ENCODE measurements at regions not wholly inside any gene's neighbourhood (a gene's known extent, or its start where the extent isn't known, plus 50 kb on each side); places are given as distances from the start of the nearest gene placed in this dataset.

DNA sequence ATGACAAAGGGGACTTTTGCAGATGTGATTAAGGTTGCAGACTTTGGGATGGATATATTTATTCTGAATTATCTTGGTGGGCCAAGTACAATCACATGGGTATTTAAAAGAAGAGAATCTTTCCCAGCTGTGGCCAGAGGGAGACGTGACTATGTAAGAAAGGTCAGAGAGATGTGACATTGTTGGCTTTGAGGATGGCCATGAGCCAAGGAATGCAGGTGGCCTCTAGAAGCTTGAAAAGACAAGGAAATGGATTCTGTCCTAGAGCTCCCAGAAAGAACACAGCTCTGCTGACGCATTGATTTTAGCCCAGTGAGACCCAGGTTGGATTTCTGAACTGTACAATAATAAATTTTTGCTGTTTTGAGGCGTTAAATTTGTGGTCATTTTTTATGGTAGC, 616.0 kb upstream of the TBL1XR1 start:
- CTCF ChIA-PET: no interaction called here
- Mint-ChIP-seq H3K9me3 (no peaks in the 10 kb centered on the region), H3K27ac (no peak overlapping the region), H3K4me3 (no peak overlapping the region), H3K27me3 (no peaks in the 10 kb centered on the region), H3K36me3 (no peaks in the 10 kb centered on the region), H3K4me1 (peaks cover 1 to 8% (median 5%) of the 10 kb centered on the region in 3 donors)
- H3K4me3 ChIP-seq (ENCODE audit: low read length): no peak overlapping the region
- H3K4me1 ChIP-seq (ENCODE audit: insufficient read depth, low read length): no peaks in the 10 kb centered on the region
- DNase-seq: no peak
- H3K27me3 ChIP-seq (ENCODE audit: insufficient read depth, low read length, poor library complexity, severe bottlenecking): no peaks in the 10 kb centered on the region
- no peaks in the 10 kb centered on the region for H3K9me3 ChIP-seq (ENCODE audit: low read length)
- no peaks in the 10 kb centered on the region for H3K36me3 ChIP-seq (ENCODE audit: insufficient read depth, low read length)
- POLR2A ChIA-PET: no interaction called here
- no peak overlapping the region for H3K27ac ChIP-seq (ENCODE audit: low read depth, low read length)

DNA sequence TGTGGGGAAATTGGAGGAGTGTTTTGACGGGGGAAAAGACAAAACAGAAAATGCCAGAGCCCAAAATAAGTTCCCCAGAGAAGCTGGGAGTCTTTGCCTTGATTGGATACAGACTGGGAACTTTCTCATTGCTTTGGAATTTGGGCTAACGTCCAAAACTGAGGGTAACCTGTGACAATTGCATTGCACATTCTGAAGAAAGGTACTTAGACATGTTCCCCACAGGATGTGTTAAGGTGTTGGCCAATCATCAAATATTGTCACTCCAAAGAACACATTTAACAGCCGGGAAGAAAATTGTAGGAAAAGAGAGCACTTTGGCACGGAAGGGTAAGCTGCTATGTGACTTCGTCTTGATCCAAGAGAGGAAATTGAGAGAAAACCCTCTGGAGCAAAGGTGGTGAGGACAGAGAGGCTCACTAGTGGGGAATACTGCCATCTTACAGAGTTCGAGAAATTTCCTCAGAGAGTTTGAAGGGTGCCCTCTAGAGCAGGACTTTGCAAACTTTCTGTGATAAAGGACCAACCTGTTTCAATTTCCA, 619.5 kb upstream of the TBL1XR1 start:
- no peaks in the 10 kb centered on the region for H3K36me3 Mint-ChIP-seq
- Histone ChIP-seq H3K27ac (ENCODE audit: low read depth, low read length) (no peak overlapping the region), H3K4me3 (ENCODE audit: low read length) (no peak overlapping the region), H3K9me3 (ENCODE audit: low read length) (no peaks in the 10 kb centered on the region), H3K27me3 (ENCODE audit: insufficient read depth, low read length, poor library complexity, severe bottlenecking) (no peaks in the 10 kb centered on the region), H3K36me3 (ENCODE audit: insufficient read depth, low read length) (no peaks in the 10 kb centered on the region), H3K4me1 (ENCODE audit: insufficient read depth, low read length) (no peaks in the 10 kb centered on the region)
- H3K4me3 Mint-ChIP-seq: no peak overlapping the region
- H3K4me1 Mint-ChIP-seq: peaks cover 2 to 4% (median 4%) of the 10 kb centered on the region in 3 donors
- no peak for DNase-seq
- POLR2A ChIA-PET: no interaction called here
- no peaks in the 10 kb centered on the region for H3K27me3 Mint-ChIP-seq
- CTCF ChIA-PET: no interaction called here
- H3K9me3 Mint-ChIP-seq: no peaks in the 10 kb centered on the region
- H3K27ac Mint-ChIP-seq: no peak overlapping the region

DNA sequence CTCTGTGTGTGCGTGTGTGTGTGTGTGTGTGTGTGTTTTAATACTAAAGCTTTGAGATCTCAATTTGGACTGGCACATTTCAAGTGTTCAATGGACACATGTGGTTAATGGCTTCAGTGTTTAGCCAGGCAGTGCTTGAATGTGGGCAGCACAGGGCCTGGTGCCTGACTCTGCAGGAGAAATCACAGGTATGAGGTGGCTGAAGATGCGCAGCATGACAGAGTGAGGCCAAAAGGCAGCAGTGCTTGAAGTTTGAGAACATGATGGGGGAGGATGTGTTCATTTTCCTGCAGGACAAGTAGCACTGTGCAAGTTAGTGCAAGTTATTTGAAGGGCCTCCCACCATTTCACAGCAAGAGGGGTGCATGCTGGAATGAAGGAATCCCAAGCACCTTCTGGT, 620.5 kb upstream of the TBL1XR1 start:
- no peaks in the 10 kb centered on the region for H3K36me3 ChIP-seq (ENCODE audit: insufficient read depth, low read length)
- ChIA-PET POLR2A (no interaction called here), CTCF (no interaction called here)
- no peak overlapping the region for H3K4me3 Mint-ChIP-seq
- peak overlapping the region in 1 of 8 donors; percentile 12 for H3K27ac Mint-ChIP-seq
- H3K27me3 Mint-ChIP-seq: no peaks in the 10 kb centered on the region
- peaks cover 2 to 4% (median 4%) of the 10 kb centered on the region in 3 donors for H3K4me1 Mint-ChIP-seq
- no peaks in the 10 kb centered on the region for H3K9me3 Mint-ChIP-seq
- no peaks in the 10 kb centered on the region for H3K36me3 Mint-ChIP-seq
- no peaks in the 10 kb centered on the region for H3K4me1 ChIP-seq (ENCODE audit: insufficient read depth, low read length)
- DNase-seq: no peak
- H3K27me3 ChIP-seq (ENCODE audit: insufficient read depth, low read length, poor library complexity, severe bottlenecking): no peaks in the 10 kb centered on the region
- H3K9me3 ChIP-seq (ENCODE audit: low read length): no peaks in the 10 kb centered on the region
- H3K4me3 ChIP-seq (ENCODE audit: low read length): no peak overlapping the region
- no peak overlapping the region for H3K27ac ChIP-seq (ENCODE audit: low read depth, low read length)

DNA sequence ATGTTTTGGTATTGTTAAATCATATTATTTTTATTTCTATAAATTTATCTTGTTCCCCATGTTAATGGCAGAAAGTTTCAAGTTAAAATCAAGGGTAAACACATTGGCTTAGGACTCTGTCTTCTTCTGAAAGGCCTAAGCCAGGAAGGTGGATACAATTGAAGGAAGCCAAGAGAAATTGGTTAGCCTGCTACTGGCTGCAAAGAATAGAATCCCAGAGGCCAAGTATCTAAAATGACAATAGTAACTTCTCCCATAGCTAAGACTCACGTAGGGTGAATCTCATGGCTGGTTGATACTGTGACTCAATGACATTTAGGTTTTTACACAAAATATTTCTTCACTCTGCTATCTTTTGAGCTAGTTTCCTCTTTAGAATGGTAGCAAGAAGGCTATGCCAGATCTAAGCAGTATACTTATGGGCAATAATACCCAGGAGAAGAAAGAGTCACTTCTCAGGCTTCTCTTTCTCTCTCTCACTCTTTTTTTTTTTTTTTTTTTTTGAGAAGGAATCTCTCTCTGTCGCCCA, 621.5 kb upstream of the TBL1XR1 start:
- Histone ChIP-seq H3K4me3 (ENCODE audit: low read length) (no peak overlapping the region), H3K27me3 (ENCODE audit: insufficient read depth, low read length, poor library complexity, severe bottlenecking) (no peaks in the 10 kb centered on the region), H3K36me3 (ENCODE audit: insufficient read depth, low read length) (no peaks in the 10 kb centered on the region), H3K9me3 (ENCODE audit: low read length) (no peaks in the 10 kb centered on the region), H3K4me1 (ENCODE audit: insufficient read depth, low read length) (no peaks in the 10 kb centered on the region), H3K27ac (ENCODE audit: low read depth, low read length) (no peak overlapping the region)
- Mint-ChIP-seq H3K4me3 (no peak overlapping the region), H3K4me1 (peaks cover 2 to 4% (median 4%) of the 10 kb centered on the region in 3 donors), H3K36me3 (no peaks in the 10 kb centered on the region), H3K9me3 (no peaks in the 10 kb centered on the region), H3K27me3 (no peaks in the 10 kb centered on the region), H3K27ac (no peak overlapping the region)
- ChIA-PET POLR2A (no interaction called here), CTCF (no interaction called here)
- DNase-seq: no peak

DNA sequence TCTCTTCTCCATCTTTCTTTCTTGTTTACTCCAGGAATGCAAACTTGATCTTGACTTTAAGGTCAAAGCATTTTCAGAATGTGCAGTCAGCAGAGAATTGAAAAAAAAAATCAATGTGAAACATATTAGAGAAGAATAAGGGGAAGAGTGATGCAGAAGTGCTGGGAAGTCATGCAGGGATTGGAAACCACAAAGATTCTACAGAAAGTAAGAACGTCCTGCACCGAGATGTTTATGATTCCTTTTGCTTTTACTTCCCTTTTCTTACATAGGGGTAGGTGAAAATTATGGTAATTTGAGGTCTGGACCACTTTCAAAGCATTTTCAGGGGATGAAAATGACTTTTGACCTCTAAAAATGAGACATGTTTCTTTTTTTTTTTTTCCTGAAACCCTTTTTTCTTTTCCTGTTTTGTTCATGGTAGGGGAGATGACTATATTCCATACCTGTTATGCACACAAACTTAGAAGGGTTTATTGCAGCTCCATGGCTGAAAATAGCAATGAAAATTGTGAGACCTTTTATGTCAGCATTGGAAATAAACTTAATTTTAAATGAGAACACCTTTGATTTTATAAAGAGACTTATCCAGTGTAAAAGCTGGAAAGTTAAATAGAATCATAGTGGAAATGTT, 623.5 kb upstream of the TBL1XR1 start:
- no peak overlapping the region for H3K27ac ChIP-seq (ENCODE audit: low read depth, low read length)
- H3K4me3 Mint-ChIP-seq: no peak overlapping the region
- no peak for DNase-seq
- no peaks in the 10 kb centered on the region for H3K9me3 ChIP-seq (ENCODE audit: low read length)
- H3K36me3 Mint-ChIP-seq: no peaks in the 10 kb centered on the region
- H3K27me3 Mint-ChIP-seq: no peaks in the 10 kb centered on the region
- POLR2A ChIA-PET: no interaction called here
- no peak overlapping the region for H3K4me3 ChIP-seq (ENCODE audit: low read length)
- no peaks in the 10 kb centered on the region for H3K9me3 Mint-ChIP-seq
- no peaks in the 10 kb centered on the region for H3K4me1 ChIP-seq (ENCODE audit: insufficient read depth, low read length)
- CTCF ChIA-PET: no interaction called here
- no peak overlapping the region for H3K27ac Mint-ChIP-seq
- H3K27me3 ChIP-seq (ENCODE audit: insufficient read depth, low read length, poor library complexity, severe bottlenecking): no peaks in the 10 kb centered on the region
- peaks cover 2 to 4% (median 4%) of the 10 kb centered on the region in 3 donors for H3K4me1 Mint-ChIP-seq
- no peaks in the 10 kb centered on the region for H3K36me3 ChIP-seq (ENCODE audit: insufficient read depth, low read length)

DNA sequence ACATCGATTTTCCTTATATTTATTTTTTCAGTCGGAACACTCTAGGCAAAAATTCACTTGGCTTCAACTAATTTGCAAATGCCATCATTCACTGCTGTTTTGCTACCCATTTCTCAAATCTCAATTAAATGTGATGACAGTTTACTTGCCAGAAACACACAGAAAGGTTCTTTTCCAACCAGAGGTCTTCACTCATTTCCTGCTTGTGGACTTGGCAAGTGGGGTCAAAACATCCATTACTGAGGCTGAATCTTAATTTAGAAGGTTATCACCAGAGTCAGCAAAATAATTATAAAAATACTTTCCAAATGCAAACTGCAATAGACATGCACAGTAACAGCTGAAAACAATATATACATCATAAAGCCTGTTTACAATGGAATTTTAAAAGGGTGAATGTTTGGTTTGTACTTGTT, 625.4 kb upstream of the TBL1XR1 start:
- DNase-seq: no peak
- Mint-ChIP-seq H3K9me3 (no peaks in the 10 kb centered on the region), H3K27me3 (no peaks in the 10 kb centered on the region), H3K4me1 (peaks cover 0 to 4% (median 2%) of the 10 kb centered on the region in 3 donors), H3K36me3 (no peaks in the 10 kb centered on the region), H3K4me3 (no peak overlapping the region), H3K27ac (no peak overlapping the region)
- CTCF ChIA-PET: no interaction called here
- H3K9me3 ChIP-seq (ENCODE audit: low read length): no peaks in the 10 kb centered on the region
- no peak overlapping the region for H3K27ac ChIP-seq (ENCODE audit: low read depth, low read length)
- H3K4me1 ChIP-seq (ENCODE audit: insufficient read depth, low read length): no peaks in the 10 kb centered on the region
- H3K36me3 ChIP-seq (ENCODE audit: insufficient read depth, low read length): no peaks in the 10 kb centered on the region
- no peak overlapping the region for H3K4me3 ChIP-seq (ENCODE audit: low read length)
- H3K27me3 ChIP-seq (ENCODE audit: insufficient read depth, low read length, poor library complexity, severe bottlenecking): no peaks in the 10 kb centered on the region
- POLR2A ChIA-PET: no interaction called here

DNA sequence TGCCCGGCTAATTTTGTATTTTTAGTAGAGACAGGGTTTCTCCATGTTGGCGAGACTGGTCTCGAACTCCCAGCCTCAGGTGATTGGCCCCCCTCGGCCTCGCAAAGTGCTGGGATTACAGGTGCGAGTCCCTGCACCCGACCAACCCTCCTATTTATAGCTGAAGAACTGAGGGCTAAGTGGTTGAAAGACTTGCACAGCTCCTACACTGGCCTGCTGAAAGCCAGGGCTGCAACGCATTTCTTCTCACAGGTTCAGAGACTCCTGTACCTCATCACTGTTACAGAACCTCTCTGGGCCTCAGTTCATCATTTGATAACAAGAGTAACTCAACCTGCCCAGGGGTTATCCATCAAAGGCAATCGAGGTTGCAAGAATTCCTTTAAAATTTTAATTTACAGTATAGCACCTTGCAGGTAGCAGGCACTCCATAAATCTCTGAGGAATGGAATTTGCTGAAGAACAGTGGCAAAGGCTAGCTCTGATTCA, 626.5 kb upstream of the TBL1XR1 start:
- no peaks in the 10 kb centered on the region for H3K36me3 Mint-ChIP-seq
- no peak for DNase-seq
- H3K4me3 Mint-ChIP-seq: no peak overlapping the region
- H3K36me3 ChIP-seq (ENCODE audit: insufficient read depth, low read length): no peaks in the 10 kb centered on the region
- no peaks in the 10 kb centered on the region for H3K9me3 Mint-ChIP-seq
- POLR2A ChIA-PET: no interaction called here
- no peaks in the 10 kb centered on the region for H3K27me3 ChIP-seq (ENCODE audit: insufficient read depth, low read length, poor library complexity, severe bottlenecking)
- no peaks in the 10 kb centered on the region for H3K4me1 ChIP-seq (ENCODE audit: insufficient read depth, low read length)
- no peak overlapping the region for H3K27ac ChIP-seq (ENCODE audit: low read depth, low read length)
- H3K4me3 ChIP-seq (ENCODE audit: low read length): no peak overlapping the region
- H3K27me3 Mint-ChIP-seq: no peaks in the 10 kb centered on the region
- CTCF ChIA-PET: no interaction called here
- peaks cover 0 to 4% (median 2%) of the 10 kb centered on the region in 3 donors for H3K4me1 Mint-ChIP-seq
- H3K27ac Mint-ChIP-seq: peak overlapping the region in 2 of 8 donors; percentile 12 to 17
- H3K9me3 ChIP-seq (ENCODE audit: low read length): no peaks in the 10 kb centered on the region

DNA sequence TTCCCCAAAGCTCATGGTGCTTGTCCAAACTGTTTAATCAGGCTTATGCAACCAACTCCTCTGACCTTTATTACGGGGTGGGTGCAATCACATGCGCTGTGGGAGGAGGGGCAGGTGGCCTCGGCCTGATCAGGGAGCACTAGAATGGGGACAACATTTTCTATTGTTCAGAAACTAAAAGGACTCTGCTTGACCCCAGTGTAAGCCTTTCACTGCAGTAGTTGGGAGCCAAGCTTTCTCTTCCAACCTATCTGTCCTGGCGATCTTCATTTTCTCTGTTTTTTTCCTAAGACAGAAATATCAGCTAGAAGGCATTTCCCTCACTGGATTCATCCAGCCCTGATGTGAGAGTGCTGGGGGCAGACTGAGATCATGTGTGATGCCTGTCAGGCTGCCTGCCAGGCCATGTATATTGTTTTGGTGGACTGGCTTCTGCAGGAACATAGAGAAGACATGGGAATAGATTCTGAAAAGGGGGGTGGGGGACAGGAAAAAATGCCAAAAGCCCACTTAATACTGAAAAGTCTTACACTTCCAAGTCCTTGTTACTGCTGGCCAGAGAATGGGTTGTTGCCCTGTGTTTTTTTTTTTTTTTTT, 627.0 kb upstream of the TBL1XR1 start:
- CTCF ChIA-PET: no interaction called here
- POLR2A ChIA-PET: no interaction called here
- no peaks in the 10 kb centered on the region for H3K27me3 ChIP-seq (ENCODE audit: insufficient read depth, low read length, poor library complexity, severe bottlenecking)

More for the DNA sequence above, 627.0 kb upstream of the TBL1XR1 start:
- H3K27ac Mint-ChIP-seq: no peak overlapping the region
- Histone ChIP-seq H3K4me3 (ENCODE audit: low read length) (no peak overlapping the region), H3K27ac (ENCODE audit: low read depth, low read length) (no peak overlapping the region), H3K9me3 (ENCODE audit: low read length) (no peaks in the 10 kb centered on the region), H3K4me1 (ENCODE audit: insufficient read depth, low read length) (no peaks in the 10 kb centered on the region), H3K36me3 (ENCODE audit: insufficient read depth, low read length) (no peaks in the 10 kb centered on the region)
- H3K9me3 Mint-ChIP-seq: no peaks in the 10 kb centered on the region
- no peaks in the 10 kb centered on the region for H3K27me3 Mint-ChIP-seq
- peaks cover 0 to 4% (median 2%) of the 10 kb centered on the region in 3 donors for H3K4me1 Mint-ChIP-seq
- H3K4me3 Mint-ChIP-seq: no peak overlapping the region
- DNase-seq: no peak
- no peaks in the 10 kb centered on the region for H3K36me3 Mint-ChIP-seq

Data from CD8-positive, alpha-beta memory T cell (primary cell).